Islet precursor cell (in vitro differentiated cells): ENCODE measurements at regions not wholly inside any gene's neighbourhood (a gene's known extent, or its start where the extent isn't known, plus 50 kb on each side); places are given as distances from the start of the nearest gene placed in this dataset.

ENCODE experiments used
- DNase-seq: peaks from one replicate; pipeline ENCODE4 v3.0.0-alpha.2; 2018

DNA sequence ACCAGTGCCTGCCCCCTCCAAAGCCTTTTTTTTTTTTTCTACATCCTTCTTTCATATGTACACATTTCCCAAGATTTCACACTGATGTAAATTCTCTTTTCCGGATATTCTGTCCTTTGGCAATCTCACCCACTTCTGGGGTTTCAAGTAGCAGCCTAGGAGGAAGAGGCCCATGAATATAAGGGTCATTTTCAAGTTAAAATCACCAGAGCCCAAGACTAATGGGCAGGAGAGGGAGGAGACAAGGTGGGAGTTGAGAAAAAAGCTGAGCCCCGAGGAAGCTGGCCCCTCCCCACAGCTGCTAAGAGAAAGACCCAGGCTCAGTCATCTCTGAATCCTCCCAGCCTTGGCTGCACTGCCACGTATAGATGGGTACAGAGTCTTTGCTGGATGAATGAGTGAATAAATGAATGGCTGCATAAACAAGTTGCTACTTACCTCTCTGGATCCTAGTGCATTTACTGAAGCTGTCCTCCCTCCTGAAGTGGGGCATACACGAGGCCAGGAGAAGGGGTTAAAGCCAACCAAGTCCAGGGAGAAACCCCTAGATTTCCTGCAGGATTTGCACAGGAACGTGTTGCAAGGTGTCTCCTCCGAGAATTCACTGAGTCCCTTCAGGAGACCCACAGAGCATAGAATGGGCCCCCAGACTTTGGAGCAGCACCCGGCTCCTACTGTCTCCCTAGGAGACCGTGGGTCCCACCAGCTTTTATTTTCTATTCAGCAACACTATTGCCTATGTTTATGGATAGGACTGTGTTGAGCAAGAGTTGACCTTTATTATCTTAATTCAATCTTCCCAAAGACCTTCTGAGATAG, 100.8 kb upstream of the LIPC start:
- peak; percentile 71 for DNase-seq

GRCh38 chr15:58331560-58331912, 100.3 kb upstream of the LIPC start:
- DNase-seq: no peak

GRCh38 chr15:58331913-58332675, 99.7 kb upstream of the LIPC start:
- DNase-seq: peak; percentile 100

- no peak for DNase-seq
Measured at GRCh38 chr15:58332676-58333400, 99.0 kb upstream of the LIPC start.

- DNase-seq: no peak
Measured at GRCh38 chr15:58334803-58335202, 97.0 kb upstream of the LIPC start.

- DNase-seq: no peak
Measured at GRCh38 chr15:58336161-58336560, 95.6 kb upstream of the LIPC start.

DNA sequence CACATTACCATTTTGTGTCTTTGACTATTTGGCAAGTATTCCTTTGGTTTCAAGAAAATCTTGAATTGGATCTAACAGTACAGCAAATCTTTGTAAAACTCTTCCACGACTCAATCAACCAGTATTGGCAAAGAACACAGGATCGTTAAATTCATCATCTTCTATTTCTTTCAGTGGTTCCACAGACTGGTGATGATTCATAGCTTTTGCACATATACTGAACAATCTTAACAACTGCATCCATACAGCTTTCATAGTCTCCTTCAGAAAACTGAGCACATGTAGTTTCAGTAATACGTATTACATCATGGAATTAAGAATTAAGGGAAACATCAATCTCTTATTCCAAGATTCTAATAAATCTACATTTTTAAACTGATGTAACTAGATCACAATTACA, 91.6 kb upstream of the LIPC start:
- no peak for DNase-seq

GRCh38 chr15:58342508-58342907, 89.3 kb upstream of the LIPC start:
- no peak for DNase-seq

DNA sequence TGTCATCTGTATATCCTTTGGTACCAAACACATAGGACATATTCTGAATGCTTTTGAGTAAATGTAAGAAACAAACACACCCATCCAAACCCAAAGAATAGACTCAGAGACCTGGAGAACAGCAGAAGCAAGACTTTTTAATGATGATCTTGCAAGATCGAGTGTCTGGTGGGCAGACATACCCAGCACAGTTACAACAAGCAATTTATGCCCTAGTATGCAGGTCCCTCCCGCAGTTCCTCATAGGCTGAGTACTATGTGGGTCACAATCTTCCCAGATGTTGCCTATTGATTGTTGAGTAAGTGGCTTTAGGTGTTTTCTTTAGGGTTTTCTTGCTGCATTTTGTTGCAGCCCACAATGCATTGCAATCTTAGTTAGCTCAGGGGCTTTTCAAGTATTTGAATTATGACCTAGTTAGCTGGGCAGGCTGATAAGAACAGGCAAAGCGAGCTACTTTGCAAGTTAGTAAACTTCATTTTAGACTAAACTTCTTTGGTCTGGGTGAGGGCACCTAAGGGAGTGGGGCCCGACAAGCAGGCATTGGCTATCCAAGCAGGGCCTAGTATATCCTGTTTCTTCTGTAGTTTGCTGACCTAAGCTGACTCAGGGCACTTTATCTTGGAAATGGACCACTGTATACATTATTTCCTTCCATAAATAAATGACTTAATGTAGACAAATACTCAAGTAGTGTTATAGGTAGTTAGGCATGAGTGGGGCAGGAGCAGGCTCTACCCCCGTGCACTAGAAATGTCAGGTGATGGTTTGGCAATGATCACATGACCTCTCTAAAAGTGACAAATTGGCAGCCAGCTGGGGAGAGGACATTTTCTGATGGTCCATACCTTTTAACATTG, 87.3 kb upstream of the LIPC start:
- no peak for DNase-seq

- DNase-seq: peak; percentile 76
Measured at GRCh38 chr15:58346361-58346760, 85.4 kb upstream of the LIPC start.

DNA sequence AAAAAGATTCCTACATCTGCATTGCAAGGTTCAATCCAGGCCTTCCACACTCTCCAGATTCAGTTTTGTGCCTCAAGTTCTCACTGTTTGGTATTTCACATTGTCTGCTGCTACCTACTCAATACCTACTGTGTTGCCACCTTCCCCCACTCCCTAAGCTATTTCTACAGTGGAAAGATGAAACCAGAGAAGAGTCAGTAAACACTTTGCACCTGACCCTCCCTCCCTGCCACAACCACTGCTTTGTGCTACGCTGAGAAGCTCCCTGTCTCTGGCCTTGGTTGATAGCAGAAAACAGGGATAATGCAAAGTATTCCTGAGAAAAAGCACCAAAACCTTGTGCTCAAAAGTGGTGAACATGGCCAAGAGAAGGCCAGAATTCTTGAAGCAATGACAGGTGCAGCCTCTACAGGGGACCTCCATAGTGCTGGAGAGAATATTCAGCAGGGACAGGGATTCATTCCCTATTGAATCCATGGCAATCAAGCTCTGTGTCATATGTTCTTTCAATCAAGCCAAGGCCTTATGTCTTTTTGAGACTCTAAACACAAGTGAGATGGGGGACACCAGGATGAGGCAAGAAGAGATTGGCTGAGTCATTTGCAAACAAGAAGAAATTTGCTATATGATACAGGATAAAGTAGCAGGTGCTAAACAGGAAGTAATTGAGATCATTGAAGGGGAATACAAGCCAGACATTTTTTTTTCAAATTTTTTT, 83.5 kb upstream of the LIPC start:
- no peak for DNase-seq

GRCh38 chr15:58352026-58352929, 79.5 kb upstream of the LIPC start:
- no peak for DNase-seq

DNA sequence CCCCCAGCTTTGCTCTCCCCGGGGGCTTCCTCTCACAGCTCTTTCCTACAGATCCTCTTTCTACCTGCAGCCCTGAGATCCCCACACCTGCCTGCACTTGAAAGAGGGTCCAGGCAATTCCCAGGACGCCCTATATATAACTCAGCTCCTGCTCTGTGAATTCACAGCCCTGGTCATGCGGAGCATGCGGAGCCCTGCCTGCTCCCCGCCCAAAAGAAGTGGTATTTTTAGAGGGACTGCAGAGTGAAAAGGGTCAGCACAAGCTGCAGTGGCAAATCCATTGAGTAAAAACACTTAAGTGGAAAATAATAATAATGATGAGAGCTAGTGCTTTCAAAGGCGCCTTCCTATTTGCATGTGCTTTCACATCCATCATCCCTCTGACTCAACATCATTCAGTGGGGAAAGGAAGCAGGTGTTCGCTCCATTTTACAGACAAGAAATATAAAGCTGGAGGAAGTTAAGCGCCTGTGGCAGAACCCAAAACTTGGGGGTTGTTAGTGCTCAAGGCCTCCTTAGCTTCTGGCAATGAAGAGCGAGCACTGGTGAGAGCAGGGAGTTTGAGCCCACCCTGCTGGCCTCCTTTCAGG, 76.3 kb upstream of the LIPC start:
- DNase-seq: no peak

- no peak for DNase-seq
Measured at GRCh38 chr15:58355973-58356372, 75.8 kb upstream of the LIPC start.

DNA sequence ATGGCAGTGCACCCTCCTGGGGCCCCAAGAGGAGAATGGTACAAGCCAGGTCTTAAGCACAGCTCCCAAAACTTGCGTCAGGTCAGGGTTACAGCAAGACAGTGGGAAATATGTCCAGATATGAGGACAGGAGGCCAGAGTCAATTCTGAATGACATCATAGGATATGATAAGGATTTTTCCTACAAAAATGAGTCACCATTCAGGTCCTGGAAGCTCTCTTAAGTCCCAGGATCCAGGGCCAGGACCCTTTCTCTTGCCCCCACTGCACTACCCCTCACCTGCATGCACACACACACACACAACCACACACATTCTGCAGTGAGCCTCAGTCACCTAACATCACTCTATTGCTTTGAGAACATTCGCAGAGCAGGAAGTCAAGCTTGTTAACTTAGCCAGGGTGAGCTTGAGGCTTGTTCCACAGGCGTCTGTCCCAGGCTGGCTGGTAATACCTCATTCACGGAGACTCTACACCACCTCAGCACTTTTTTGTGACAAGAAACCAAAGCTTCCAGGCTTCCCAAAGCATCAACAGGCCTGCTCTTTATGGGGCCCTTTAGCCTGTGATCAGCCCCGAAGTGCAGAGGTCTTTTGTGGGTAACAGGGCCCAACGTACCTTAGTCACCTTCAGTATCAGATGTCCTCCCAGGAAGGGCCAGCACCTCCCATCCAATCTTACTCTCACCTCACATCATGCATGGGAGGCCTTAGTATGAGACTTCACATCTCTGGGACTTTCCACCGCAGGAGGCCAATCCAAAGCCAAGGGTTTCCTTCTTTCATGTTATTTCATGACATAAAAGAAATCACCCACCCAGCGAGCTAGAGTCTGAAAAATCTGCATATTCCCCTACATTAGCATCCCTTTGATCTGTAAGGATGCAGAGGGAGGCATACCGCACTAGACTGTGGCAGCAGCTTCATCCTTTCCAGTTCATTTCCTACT, 74.0 kb upstream of the LIPC start:
- no peak for DNase-seq

- DNase-seq: no peak
Measured at GRCh38 chr15:58360421-58361090, 71.2 kb upstream of the LIPC start.

GRCh38 chr15:58361273-58361759, 70.5 kb upstream of the LIPC start:
- DNase-seq: no peak

DNA sequence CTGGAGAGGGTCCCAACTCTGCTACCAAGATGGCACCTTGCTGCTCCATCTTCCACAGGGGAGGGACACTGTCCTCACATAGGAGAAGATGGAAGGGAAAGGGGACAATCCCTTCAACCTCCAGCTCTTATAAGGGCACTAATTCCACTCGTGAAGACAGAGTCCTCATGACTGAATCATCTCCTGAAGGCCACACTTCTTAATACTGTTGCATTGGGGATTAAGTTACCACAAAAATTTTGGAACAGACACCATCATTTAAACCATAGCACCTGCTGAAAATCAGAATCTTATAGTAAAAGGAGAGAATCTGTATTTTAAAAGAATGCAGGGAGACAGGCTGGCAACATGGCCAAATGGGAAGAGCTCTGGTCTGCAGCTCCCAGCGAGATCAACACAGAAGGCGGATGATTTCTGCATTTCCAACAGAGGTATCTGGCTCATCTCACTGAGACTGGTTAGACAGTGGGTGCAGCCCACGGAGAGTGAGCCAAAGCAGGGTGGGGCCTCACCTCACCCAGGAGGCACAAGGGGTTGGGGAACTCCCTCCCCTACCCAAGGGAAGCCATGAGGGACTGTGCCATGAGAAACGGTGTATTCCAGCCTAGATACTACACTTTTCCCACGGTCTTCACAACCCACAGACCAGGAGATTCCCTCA, 69.4 kb upstream of the LIPC start:
- no peak for DNase-seq
